Endothelial cell of umbilical vein (primary cell): ENCODE measurements at regions not wholly inside any gene's neighbourhood (a gene's known extent, or its start where the extent isn't known, plus 50 kb on each side); places are given as distances from the start of the nearest gene placed in this dataset.

Source experiments
- BruUV-seq: library from RNA; stranded (reverse); fragments of 400-500 nt; replicated peaks from 2 replicates; lab custom pipeline; 2021; lab: Mats Ljungman, UMichigan
- CTCF ChIA-PET: fragments of 300-600, 350-600 bp; sonication (Branson Sonifier 250); formaldehyde crosslinking; loops from one replicate; lab custom pipeline; 2021; ENCODE audit warnings: antibody characterized with exemption, inconsistent platforms; lab: Charles Lee
- POLR2A ChIA-PET: fragments of 300-600, 350-600 bp; sonication (Branson Sonifier 250); formaldehyde crosslinking; loops from one replicate; lab custom pipeline; 2021; ENCODE audit warnings: antibody characterized with exemption, inconsistent platforms; lab: Charles Lee
- DNase-seq: peaks from one replicate; pipeline ENCODE4 v3.0.0-alpha.2; 2011; ENCODE audit warnings: low read depth, low spot score
- FAIRE-seq: peaks from 2 replicates; lab custom pipeline; 2011; peaks lifted over from hg19 to GRCh38; lab: Jason Lieb, UNC
- H2AFZ ChIP-seq: 2 replicates; pipeline ENCODE4 v1.6.0; 2012; ENCODE audit warnings: low read depth, low read length, control low read depth, inconsistent platforms
- H3K27ac ChIP-seq: 2 replicates; pipeline ENCODE4 v1.5.1; 2011; ENCODE audit warnings: low read depth, mild to moderate bottlenecking, control low read depth, low read length, moderate library complexity; ENCODE audit not compliant: insufficient read depth
- H3K27me3 ChIP-seq, 2 experiments: 2 replicates each; pipeline versions ENCODE4 v1.6.0 to v1.6.1; 2011; ENCODE audit warnings: low read length in 2 of 2, mixed read lengths in 1 of 2; ENCODE audit not compliant: control insufficient read depth in 2 of 2, insufficient read depth in 2 of 2
- H3K36me3 ChIP-seq, 2 experiments: 2 replicates in 1 of 2; 3 replicates in 1 of 2; pipeline ENCODE4 v1.5.1; 2011; ENCODE audit warnings: low read length in 2 of 2, mild to moderate bottlenecking in 1 of 2, moderate library complexity in 1 of 2; ENCODE audit not compliant: control insufficient read depth in 2 of 2, insufficient read depth in 2 of 2; ENCODE audit errors: extremely low read depth in 1 of 2
- H3K4me1 ChIP-seq: 3 replicates; pipeline ENCODE4 v1.5.1; 2011; ENCODE audit warnings: mild to moderate bottlenecking, low read length; ENCODE audit not compliant: control insufficient read depth, insufficient read depth; ENCODE audit errors: extremely low read depth
- H3K4me2 ChIP-seq: 2 replicates; pipeline ENCODE4 v1.6.1; 2011; ENCODE audit warnings: low read length, control low read depth, mixed read lengths; ENCODE audit not compliant: insufficient read depth
- H3K4me3 ChIP-seq, 3 experiments: fragments of 200-600 bp in 1 of 3; sonication (generic), shearing (Covaris generic) in 1 of 3; replicated peaks in 1 of 3; 2 replicates each; pipeline ENCODE4 v1.5.1; 2011 to 2016; ENCODE audit warnings: control low read depth in 3 of 3, low read length in 3 of 3, mild to moderate bottlenecking in 2 of 3, inconsistent platforms in 1 of 3, low read depth in 1 of 3, moderate library complexity in 1 of 3; ENCODE audit not compliant: insufficient read depth in 1 of 3
- H3K79me2 ChIP-seq: 2 replicates; pipeline ENCODE4 v1.6.0; 2012; ENCODE audit warnings: low read length, inconsistent platforms; ENCODE audit not compliant: control insufficient read depth, insufficient read depth
- H3K9ac ChIP-seq: replicated peaks from 2 replicates; pipeline ENCODE3; 2011; ENCODE audit warnings: low read length, control low read depth; ENCODE audit not compliant: insufficient read depth; ENCODE audit errors: extremely low read depth
- H3K9me1 ChIP-seq: replicated peaks from 3 replicates; pipeline ENCODE4 v1.6.0; 2011; ENCODE audit warnings: mild to moderate bottlenecking, low read length; ENCODE audit not compliant: control insufficient read depth, insufficient read depth; ENCODE audit errors: extremely low read depth
- H3K9me3 ChIP-seq: replicated peaks from 2 replicates; pipeline ENCODE4 v1.5.1; 2012; ENCODE audit warnings: low read length, inconsistent platforms; ENCODE audit not compliant: control insufficient read depth, insufficient read depth
- H4K20me1 ChIP-seq: replicated peaks from 2 replicates; pipeline ENCODE3; 2011; ENCODE audit warnings: mild to moderate bottlenecking, low read length; ENCODE audit not compliant: control insufficient read depth, insufficient read depth; ENCODE audit errors: extremely low read depth
- CTCF ChIP-seq, 2 donors: IDR thresholded peaks; 1 replicate in 1 of 2; 2 replicates in 1 of 2; pipeline ENCODE4 v1.5.1; 2011; ENCODE audit warnings: low read length in 2 of 2, mild to moderate bottlenecking in 2 of 2, moderate library complexity in 2 of 2, control low read depth in 1 of 2, inconsistent platforms in 1 of 2, low read depth in 1 of 2; ENCODE audit not compliant: insufficient read depth in 1 of 2; ENCODE audit errors: extremely low read depth in 1 of 2
- FOS ChIP-seq: IDR thresholded peaks from 2 replicates; pipeline ENCODE4 v1.6.1; 2011; ENCODE audit warnings: mild to moderate bottlenecking, low read length, moderate library complexity, borderline replicate concordance; ENCODE audit not compliant: insufficient read depth
- GATA2 ChIP-seq: IDR thresholded peaks from 2 replicates; pipeline ENCODE4 v1.7.0; 2011; ENCODE audit warnings: low read depth, mild to moderate bottlenecking, moderate library complexity, mixed read lengths, low read length; ENCODE audit not compliant: insufficient read length, insufficient read depth
- MAX ChIP-seq: IDR thresholded peaks from 2 replicates; pipeline ENCODE4 v1.6.1; 2011; ENCODE audit not compliant: insufficient read depth, insufficient read length
- MYC ChIP-seq: IDR thresholded peaks from one replicate; pipeline ENCODE4 v1.6.1; 2011; ENCODE audit warnings: mild to moderate bottlenecking, low read depth, low read length
- POLR2A ChIP-seq: IDR thresholded peaks from 2 replicates; pipeline ENCODE4 v1.6.1; 2012; ENCODE audit warnings: low read depth, mild to moderate bottlenecking, control low read depth, low read length
- dilution Hi-C: fragments of 300-500 bp; cut with MboI; formaldehyde crosslinking; loops from one replicate; pipeline ENCODE4 v1.15.0; 2019; ENCODE audit warnings: low sequenced_read_pairs; ENCODE audit not compliant: extremely low pct_ligation_motif_present
- intact Hi-C: fragments of 100-400 bp; cut with micrococcal nuclease; formaldehyde crosslinking; loops from one replicate; pipeline ENCODE4 v1.10.0; 2022

GRCh38 chr7:110421490-110422241, 669.3 kb upstream of the LRRN3 start:
- H3K36me3 ChIP-seq, result no peaks in the 10 kb centered on the region
- FAIRE-seq (no peak), DNase-seq (no peak)
- no TSS peak for BruUV-seq
- intact Hi-C loops, result no loop called here
- POLR2A ChIA-PET, result interaction anchor here (0.6 kb wide), 1 partner anchor 33 kb away, joined by 4 read pairs; no protein-coding TSS in a partner anchor
- H3K79me2 ChIP-seq, result no peaks in the 10 kb centered on the region
- no peaks in the 10 kb centered on the region for H3K9me3 ChIP-seq
- dilution Hi-C loops, result no loop called here
- no peak for TF ChIP-seq POLR2A
- TF ChIP-seq MYC, result no peak
- no peak for TF ChIP-seq GATA2
- TF ChIP-seq MAX, result no peak
- no peak for TF ChIP-seq FOS
- no peak for TF ChIP-seq CTCF (IDR thresholded peaks at IDR 0.05; ENCODE audit: extremely low read depth in 1 of 2, insufficient read depth in 1 of 2, low read depth in 1 of 2, low read length in 2 of 2)
- H3K27ac ChIP-seq, result no peak overlapping the region
- H2AFZ ChIP-seq, result no peak overlapping the region
- H3K9ac ChIP-seq, result no peak overlapping the region
- no peaks in the 10 kb centered on the region for H3K4me1 ChIP-seq
- H3K4me2 ChIP-seq, result no peak overlapping the region
- no peak overlapping the region for H3K4me3 ChIP-seq
- H4K20me1 ChIP-seq, result no peaks in the 10 kb centered on the region
- no peaks in the 10 kb centered on the region for H3K9me1 ChIP-seq
- no peaks in the 10 kb centered on the region for H3K27me3 ChIP-seq
- CTCF ChIA-PET, result interaction anchor here (1.3 to 2.1 kb wide), 2 partner anchors 10 to 21 kb away, joined by 3 to 4 read pairs; no protein-coding TSS in a partner anchor
